ENCODE measurements at regions not wholly inside any gene's neighbourhood (a gene's known extent, or its start where the extent isn't known, plus 50 kb on each side); places are given as distances from the start of the nearest gene placed in this dataset.

DNA sequence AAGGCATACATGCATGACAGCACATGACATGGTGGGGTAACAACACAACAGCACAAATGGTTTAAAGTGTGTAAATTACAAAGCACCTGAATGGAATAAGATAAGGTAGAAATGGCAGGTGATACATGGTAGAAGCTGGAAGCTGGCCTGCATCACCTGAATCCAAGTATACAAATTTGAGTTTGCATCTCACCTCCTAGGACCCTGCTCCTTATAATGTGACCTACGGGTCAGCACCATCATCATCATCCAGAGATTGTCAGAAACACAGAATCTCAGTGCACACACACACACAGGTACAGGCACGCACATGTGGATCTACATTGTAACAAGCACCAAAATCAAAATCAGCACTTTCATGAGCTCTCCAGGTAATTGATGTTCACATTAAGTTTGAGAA lies 1048.2 kb upstream of the AUTS2 start:
- TF ChIP-seq, protein P1, sequence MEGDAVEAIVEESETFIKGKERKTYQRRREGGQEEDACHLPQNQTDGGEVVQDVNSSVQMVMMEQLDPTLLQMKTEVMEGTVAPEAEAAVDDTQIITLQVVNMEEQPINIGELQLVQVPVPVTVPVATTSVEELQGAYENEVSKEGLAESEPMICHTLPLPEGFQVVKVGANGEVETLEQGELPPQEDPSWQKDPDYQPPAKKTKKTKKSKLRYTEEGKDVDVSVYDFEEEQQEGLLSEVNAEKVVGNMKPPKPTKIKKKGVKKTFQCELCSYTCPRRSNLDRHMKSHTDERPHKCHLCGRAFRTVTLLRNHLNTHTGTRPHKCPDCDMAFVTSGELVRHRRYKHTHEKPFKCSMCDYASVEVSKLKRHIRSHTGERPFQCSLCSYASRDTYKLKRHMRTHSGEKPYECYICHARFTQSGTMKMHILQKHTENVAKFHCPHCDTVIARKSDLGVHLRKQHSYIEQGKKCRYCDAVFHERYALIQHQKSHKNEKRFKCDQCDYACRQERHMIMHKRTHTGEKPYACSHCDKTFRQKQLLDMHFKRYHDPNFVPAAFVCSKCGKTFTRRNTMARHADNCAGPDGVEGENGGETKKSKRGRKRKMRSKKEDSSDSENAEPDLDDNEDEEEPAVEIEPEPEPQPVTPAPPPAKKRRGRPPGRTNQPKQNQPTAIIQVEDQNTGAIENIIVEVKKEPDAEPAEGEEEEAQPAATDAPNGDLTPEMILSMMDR (IDR thresholded peaks at IDR 0.05): no peak
- TF ChIP-seq POLR2A (IDR thresholded peaks at IDR 0.05) (no peak), POLR2AphosphoS5 (IDR thresholded peaks at IDR 0.05) (no peak), EP300 (IDR thresholded peaks at IDR 0.05) (no peak)
